Thyroid gland (tissue), 4 donors: ENCODE measurements at regions not wholly inside any gene's neighbourhood (a gene's known extent, or its start where the extent isn't known, plus 50 kb on each side); places are given as distances from the start of the nearest gene placed in this dataset.

Source experiments
- POLR2A ChIP-seq, 2 donors: fragments of 450-650 bp; IDR thresholded peaks; one replicate each; pipeline ENCODE4 v1.6.1; 2017; ENCODE audit warnings: antibody characterized with exemption in 2 of 2, mild to moderate bottlenecking in 2 of 2, moderate library complexity in 1 of 2
- TF ChIP-seq, protein P1 (sequence below), 6 experiments: fragments of 200-600 bp in 3 of 6; fragments of 450-650 bp in 3 of 6; sonication (generic) in 3 of 6; IDR thresholded peaks; one replicate each; pipeline ENCODE4 v1.5.1; 2016 to 2019; ENCODE audit warnings: antibody characterized with exemption in 6 of 6, mild to moderate bottlenecking in 2 of 6, inconsistent platforms in 1 of 6, moderate library complexity in 1 of 6

DNA sequence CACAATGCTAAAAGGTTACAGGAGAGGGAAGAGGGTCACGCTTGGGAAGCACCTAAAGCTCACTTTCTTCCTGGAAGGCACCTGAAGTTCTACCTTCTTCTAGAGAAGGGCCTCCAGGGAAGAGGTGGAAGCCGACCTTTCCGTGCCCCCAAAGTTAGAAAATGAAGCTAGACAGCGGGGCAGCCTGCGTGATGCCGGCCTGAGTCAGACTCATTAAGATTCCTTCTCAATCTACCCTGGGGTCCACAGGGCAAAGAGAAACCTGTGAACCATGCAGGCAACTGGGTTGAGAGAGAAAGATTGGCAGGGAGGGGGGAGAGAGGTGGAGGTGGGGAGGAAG, 54.8 kb upstream of the CCDC167 start:
- TF ChIP-seq, protein P1, sequence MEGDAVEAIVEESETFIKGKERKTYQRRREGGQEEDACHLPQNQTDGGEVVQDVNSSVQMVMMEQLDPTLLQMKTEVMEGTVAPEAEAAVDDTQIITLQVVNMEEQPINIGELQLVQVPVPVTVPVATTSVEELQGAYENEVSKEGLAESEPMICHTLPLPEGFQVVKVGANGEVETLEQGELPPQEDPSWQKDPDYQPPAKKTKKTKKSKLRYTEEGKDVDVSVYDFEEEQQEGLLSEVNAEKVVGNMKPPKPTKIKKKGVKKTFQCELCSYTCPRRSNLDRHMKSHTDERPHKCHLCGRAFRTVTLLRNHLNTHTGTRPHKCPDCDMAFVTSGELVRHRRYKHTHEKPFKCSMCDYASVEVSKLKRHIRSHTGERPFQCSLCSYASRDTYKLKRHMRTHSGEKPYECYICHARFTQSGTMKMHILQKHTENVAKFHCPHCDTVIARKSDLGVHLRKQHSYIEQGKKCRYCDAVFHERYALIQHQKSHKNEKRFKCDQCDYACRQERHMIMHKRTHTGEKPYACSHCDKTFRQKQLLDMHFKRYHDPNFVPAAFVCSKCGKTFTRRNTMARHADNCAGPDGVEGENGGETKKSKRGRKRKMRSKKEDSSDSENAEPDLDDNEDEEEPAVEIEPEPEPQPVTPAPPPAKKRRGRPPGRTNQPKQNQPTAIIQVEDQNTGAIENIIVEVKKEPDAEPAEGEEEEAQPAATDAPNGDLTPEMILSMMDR (IDR thresholded peaks at IDR 0.05) = no peak
- no peak for TF ChIP-seq POLR2A (IDR thresholded peaks at IDR 0.05)
